Germinal center (tissue), 1 donor: ENCODE measurements at regions not wholly inside any gene's neighbourhood (a gene's known extent, or its start where the extent isn't known, plus 50 kb on each side); places are given as distances from the start of the nearest gene placed in this dataset.
"Not testable (repeated sequence)": the region's sequence is repeated elsewhere in the genome, so short reads cannot be mapped to it uniquely, and the experiment has no call there.

ENCODE experiments used
- DNase-seq: peaks from one replicate; pipeline ENCODE4 v3.0.0; 2012; ENCODE audit warnings: mixed read lengths, low spot score

DNA sequence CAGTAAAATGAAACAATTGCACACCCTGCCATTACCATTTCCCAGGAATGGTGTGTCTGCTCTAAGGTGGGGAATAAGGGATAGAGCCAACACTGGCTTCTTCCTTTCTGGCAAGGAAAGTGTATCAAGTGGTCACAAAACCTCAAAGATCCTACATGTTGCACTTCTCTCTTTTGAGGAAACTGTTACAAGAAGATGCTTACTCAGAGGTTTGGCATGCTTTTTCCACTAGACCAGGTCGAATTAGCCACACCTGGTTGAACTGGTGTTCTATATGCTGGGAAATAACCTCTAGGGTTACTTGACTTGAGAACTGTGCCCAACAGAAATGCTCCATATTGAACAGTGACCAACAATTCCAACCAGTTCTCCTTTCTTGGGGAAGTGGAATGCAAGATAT lies 102.9 kb downstream of the LRRN1 start:
- no peak for DNase-seq

DNA sequence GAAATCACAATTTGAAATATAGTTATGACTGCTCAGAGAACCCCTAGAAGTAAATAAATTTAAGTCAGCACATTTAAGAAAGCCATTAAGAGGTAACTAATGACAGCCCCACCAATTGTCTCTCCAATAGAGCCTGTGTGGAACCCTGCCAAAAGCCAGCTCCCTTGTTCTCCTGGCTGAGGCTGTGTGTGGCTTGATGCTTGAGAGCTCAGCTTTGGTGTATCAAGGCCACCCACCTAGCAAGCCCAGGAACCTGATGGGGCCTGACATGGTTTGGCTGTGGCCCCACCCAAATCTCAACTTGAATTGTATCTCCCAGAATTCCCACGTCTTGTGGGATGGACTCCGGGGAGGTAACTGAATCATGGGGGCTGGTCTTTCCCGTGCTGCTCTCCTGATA lies 106.9 kb downstream of the LRRN1 start:
- no peak for DNase-seq

DNA sequence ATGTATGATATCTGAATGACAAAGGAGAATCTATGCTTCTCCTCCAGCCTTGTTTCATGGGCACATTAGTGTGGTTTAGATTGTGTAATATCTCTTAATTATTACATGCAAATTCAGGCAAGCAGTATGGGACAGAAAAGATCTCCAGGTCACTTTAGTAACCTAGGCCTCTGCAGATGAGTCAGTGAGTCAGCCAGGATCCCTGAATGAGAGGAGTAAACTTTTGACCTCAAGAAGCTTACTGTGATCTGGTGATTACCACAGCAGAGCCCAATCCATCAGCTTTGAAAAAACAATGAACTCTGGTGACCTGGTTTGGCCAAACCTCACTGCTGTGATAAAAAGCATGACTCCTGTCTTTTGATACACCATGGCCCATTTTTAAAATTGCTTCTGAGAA lies 107.8 kb downstream of the LRRN1 start:
- DNase-seq = no peak

DNA sequence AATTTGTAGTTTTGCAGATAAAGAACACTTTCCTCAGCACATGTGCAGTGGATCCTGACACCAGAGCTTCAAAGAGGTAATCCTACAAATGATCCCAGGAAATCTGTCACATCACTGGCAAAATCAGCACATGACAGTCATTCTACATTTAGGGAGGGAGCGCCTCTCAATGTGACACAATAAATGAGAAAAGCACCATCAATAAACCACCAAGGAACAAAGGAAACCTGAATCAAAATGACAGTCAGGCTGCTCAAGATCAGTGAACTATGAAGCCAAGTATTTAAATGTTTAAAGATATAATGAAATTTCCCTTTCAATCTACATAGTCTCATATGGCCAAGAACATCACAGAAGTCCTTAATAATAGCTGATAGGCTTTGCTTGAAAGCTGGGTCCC lies 119.5 kb downstream of the LRRN1 start:
- DNase-seq = no peak

DNA sequence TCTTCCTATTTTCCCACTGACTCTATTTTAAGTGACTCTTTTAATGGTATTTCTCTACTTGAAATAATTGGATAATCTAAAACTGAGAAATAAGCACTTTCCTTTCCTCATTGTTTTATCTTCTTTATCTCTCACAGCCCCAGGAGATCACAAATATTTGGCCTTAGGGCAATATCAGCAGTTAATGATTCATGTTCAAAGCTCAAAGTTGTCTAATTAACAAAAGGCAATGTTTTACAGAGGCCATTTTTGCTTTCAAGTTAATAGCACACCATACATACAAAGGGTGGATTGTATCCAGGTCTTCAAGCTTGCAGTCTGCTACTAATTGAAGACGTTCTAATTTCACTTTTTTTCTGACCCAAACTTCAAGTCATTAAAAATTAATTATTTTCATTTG lies 120.1 kb downstream of the LRRN1 start:
- DNase-seq = no peak

DNA sequence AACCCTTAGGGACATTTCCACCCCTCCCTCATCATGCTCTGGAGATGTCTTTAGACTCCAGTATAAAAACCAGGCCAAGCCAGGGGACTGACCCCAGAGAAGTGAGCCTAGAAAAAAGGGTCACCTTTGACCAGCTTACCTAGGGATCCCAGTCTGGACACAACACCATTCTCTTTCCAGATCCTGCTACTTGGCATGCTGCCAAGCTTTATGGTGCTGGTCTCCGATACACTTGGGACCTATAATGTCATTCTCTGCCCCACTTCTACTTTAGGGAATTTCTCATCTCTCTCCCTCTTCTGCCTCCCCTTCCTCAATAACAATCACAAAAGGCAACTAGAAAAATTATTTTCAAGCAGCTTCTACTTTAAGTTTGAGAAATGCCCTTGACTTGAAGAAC lies 124.4 kb downstream of the LRRN1 start:
- no peak for DNase-seq

DNA sequence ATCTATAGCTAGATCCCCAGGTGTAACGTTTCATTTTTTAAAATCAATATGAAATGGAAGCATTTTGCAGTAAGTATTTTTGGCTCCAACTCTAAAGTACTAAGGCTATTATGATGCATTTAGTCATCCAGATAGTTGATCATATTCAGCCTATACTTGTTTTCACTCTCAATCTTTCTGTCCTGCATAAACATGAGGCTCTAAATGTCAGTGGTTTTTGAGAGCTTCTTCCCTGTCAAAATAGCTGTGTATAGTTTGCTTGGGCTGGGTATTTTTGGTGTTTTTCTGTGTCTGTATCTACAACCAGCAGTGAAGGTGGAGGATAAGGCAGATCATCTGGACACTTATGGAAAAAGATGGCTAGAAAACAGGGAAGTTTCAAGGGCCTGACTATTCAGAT lies 128.0 kb downstream of the LRRN1 start:
- DNase-seq = no peak

DNA sequence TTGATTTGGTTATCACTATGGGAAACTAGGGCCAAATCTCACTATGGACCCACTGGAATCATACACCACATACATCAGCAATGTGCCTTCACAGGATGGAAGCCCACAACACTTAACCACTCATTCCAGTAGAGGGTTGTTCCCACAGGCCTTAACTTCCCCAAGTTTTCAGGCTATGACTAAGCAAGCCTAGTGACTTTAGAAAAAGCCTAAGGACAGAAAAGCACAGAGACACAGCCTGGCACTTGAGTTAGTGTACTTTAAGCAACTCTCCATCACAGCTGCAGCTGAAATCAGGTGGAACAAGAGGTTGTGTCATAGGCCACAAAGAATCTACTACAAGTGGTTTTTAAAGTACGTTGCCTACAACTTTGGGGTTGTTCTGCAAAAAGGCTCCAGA lies 128.7 kb downstream of the LRRN1 start:
- DNase-seq = no peak

DNA sequence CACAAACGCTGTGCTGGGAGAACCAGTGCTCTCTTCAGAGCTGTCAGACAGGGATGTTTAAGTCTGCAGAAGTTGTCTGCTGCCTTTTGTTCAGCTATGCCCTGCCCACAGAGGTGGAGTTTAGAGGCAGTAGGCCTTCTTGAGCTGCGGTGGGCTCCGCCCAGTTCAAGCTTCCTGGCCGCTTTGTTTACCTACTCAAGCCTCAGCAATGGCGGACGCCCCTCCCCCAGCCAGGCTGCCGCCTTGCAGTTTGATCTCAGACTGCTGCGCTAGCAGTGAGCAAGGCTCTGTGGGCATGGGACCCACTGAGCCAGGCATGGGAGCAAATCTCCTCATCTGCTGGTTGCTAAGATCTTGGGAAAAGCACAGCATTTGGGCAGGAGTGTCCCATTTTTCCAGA lies 142.1 kb downstream of the LRRN1 start:
- not testable (repeated sequence) for DNase-seq

DNA sequence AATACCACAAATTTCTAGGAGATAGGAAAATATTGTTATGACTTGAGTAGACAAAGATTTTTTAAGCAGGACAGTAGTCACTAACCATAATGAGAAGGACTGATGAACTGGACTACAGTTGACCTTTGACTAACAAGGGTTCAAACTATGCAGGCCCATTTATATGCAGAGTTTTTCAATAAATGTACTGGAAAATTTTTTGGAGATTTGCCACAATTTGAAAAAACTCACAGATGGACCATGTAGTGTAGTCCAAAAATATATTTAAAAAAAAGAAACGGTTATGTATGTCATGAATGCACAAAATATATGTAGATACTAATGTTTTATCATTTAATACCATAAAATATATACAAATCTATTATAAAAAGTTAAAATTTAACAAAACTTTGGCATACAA lies 151.8 kb downstream of the LRRN1 start:
- no peak for DNase-seq

DNA sequence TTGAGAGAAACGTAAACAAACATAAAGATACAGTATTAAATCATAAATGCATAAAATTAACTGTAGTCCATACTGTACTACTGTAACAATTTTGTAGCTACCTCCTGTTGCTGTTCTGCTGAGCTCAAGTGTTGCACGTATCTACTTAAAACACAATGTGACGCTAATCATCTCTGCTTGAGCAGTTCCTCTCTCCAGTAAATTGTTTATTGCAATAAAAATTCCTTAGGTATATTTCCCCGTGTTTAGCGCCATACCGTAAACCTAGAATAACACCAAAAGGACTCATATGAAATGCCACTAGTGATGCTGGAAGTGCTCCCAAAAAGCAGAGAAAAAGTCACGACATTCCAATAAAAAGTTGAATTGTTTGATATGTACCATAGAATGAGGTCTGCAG lies 152.3 kb downstream of the LRRN1 start:
- DNase-seq = no peak

DNA sequence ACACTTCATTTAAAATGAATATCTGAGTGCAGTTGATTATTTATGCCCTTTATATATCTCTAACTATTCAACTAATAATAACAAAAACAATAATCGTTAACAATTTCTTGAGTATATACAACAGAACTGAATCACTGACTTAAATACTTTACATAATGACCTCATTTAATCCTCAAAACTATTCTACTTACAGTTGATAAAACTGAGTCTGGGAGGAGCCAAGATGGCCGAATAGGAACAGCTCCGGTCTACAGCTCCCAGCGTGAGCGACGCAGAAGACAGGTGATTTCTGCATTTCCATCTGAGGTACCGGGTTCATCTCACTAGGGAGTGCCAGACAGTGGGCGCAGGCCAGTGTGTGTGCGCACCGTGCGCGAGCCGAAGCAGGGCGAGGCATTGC lies 163.6 kb downstream of the LRRN1 start:
- not testable (repeated sequence) for DNase-seq

DNA sequence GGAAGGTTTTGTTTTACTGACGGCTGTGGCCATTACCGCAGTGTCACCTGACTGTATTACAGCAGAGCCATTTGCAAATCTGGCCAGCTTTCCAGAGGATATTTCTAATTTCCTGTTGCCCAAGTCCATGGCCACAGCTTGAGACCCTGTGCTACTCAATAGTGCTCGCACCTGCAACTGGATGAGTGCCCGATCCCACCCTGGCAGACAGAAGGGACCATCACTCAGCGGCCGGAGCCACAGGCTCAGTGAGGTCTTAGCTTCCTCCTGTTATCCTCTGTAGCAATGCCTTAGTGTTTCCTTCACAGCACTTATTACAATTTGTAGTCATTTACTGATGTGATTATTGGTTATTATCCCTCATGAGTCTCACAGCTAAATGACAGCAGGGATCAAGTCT lies 184.8 kb downstream of the LRRN1 start:
- no peak for DNase-seq

DNA sequence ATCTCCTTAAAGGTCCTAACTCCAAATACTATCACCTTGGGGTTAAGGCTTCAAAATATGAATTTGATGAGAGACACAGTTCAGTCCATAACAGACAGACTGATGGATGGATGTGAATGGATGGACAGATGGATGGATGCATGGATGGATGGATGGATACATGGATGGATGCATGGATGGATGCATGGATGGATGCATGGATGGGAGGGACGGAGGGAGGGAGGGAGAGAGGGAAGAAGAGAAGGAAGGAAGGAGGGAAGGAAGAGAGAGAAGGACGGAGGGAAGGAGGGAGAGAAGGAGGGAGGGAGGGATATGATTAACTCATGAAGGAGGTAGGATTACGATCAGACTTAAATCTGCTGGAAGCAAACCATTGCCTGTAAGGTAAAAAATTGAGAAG lies 192.4 kb downstream of the LRRN1 start:
- DNase-seq = no peak

DNA sequence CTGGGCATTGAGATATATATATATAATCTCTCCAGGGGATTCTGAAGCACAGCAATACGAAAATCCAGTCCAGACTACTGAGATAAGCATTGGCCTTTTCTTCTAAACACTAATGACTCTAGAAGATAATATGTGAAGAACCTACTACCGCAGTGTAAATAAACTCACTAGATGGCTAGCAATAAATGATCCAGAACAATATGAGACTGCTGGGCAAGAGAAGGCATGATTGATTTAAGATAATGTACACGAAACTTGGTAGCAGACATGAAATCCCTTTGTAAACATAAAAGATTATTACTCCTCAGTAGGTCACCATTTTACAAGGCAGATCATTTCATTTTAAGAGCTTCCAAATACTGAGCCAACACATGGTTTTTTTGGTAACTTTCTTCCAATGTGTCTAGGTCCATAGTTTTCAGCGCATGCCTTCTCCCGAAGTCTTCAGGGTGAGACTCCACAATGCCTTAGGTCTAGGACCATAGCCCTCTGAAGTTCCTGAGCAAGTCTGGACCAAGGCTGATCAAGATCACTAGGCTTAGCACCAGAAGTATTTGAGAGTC lies 193.2 kb downstream of the LRRN1 start:
- no peak for DNase-seq

DNA sequence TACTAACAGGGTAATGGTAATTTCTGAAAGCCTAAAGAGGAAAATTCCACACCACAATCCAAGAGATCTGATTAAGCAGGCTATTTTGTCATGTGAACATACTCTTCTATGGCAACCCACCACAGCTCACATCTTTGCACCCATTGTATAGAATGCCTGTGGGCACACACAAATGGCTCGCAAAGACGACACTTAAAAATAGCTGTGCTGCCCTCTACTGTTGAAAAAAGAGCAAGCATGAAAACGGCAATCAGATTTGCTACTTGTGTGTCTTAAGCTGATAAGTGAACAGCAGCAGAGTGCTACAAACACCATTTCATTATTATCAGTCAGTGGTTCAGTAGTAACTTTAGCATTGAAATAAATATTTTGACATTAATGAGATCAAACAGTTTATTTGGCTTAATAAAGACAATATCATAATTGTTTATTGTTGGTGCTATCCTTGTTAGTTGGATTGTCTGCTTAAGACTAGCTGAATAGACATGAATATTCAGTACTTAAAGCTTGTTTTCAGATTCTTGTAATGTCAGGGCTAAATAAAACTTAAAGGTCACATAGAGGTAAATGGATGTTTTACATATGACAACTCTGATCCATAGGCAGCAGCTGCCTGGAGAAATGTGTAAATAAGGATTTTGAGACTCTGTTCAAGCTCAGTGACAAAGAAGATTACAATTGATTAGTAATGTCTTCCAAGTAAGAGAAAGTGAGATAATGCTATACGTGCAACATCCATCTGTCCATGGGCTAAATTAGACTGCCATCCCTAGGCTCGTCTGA lies 199.1 kb downstream of the LRRN1 start:
- DNase-seq = peak; percentile 3

DNA sequence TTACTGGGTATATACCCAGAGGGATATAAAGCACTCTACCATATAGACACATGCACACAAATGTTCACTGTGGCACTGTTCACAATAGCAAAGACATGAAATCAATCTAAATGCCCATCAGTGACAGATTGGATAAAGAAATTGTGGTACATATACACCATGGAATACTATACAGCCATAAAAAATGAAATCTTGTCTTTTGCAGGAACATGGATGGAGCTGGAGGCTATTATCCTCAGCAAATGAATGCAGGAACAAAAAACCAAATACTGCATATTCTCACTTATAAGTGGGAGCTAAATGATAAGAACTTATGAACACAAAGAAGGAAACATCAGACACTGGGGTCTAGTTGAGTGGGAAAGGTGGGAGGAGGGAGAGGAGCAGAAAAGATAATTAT lies 200.1 kb downstream of the LRRN1 start:
- not testable (repeated sequence) for DNase-seq

DNA sequence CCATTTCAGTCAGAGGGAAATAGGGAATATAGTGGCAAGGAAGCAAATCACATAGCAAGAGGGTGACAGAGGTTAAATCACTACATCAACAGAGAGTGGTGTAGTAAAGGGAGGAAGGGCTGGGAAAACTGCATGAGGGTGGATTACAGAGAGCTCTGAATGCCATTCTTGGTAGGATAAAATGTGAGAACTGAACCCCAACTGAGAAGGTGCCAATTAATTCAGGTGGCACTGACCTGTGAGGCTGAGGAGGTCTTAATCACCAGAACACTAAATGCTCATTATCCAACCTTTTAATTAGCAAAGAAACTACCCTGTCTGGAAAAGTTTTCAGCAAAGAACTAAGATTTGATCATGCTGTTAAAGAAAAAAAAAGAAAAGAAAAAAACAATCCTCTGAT lies 202.7 kb downstream of the LRRN1 start:
- no peak for DNase-seq

DNA sequence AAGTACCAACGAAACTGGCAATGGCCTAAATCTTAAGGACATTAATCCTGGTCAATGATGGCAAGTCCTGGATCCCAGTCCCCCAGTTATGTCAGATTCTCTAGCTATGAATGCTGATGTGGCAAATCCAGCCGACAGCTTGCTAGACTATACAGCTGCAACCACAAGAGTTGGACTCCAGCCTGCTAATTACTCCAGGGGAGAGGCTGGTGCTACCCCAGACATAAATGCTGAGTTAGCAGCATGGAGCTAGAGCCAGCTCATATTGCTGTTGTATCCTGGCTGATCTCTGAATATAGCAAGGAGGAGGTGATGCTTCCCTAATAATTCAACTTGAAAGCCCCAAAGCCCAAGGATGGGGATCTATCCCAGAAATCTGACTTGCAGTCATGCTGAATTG lies 207.1 kb downstream of the LRRN1 start:
- DNase-seq = no peak

DNA sequence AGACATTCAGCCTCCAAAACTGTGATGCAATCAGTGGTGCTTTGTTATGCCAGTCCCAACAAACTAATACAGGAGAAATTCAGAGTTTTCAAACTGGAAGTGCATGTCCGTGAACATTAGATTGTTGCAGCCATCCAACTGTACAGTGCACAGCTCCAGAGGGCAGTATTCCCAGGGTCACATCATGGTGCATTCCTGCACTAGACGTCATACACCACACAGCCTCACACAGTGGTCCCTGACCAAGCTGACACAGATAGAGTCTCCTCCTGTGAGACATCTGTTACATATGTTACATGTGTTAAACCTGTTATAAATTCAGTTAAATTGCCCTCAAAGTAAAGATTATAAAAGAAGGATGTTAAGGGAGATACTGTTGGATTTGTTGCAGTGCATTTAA lies 209.0 kb downstream of the LRRN1 start:
- no peak for DNase-seq

DNA sequence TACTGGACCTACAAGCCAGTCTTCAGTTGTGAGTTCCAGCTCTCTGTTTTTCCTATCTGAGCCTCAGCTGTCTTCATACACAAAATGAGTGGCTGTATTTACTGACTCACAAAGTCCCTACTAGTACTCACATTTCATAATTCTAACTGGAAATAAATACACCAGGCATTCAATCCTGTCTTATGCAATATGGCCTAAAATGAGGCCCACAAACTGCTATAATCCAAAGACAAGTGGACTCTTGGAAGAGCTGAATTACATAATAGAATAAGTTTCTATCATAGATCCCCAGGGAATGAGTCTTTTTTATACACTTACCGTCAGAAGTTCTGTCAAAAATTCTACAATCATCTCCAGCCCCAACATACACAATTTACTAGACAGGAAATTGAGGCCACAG lies 211.9 kb downstream of the LRRN1 start:
- DNase-seq = no peak

DNA sequence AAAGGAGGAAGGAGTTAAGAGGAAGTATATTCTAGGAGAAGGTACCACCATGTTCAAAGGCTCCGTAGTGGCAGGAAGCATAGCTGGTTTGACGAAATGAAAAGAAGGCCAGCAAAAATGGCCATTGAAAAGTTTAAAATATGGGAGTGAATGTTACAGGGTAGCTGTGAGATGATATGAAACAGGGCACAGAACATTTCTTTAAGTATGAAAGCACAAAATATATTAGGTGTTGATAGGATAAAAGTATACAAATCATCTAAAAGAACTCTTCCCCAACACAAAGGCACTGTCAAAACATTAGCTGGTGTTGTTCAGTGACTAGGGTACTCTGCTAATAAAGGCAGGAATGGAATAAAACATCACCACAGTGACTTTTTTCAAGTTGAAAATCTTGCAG lies 216.2 kb downstream of the LRRN1 start:
- no peak for DNase-seq

DNA sequence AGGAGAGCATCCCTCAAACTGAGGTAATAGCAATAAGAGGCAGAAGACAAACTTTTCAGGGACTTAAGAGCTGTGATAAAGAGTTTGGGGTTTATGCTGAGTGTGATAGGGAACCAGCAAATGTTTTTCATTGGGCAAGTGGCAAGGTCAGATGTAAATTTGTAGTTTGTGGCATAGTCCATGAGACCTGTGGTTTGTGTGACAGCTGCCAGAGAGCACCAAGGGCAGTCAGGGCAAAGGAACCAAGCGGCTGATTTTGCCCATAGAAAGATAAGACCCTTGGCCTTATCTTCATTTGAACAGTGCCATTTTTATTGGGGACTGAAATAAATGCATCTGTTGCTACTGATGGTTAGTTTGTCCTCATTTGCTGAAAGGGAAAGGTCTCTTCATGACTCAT lies 220.3 kb downstream of the LRRN1 start:
- no peak for DNase-seq

DNA sequence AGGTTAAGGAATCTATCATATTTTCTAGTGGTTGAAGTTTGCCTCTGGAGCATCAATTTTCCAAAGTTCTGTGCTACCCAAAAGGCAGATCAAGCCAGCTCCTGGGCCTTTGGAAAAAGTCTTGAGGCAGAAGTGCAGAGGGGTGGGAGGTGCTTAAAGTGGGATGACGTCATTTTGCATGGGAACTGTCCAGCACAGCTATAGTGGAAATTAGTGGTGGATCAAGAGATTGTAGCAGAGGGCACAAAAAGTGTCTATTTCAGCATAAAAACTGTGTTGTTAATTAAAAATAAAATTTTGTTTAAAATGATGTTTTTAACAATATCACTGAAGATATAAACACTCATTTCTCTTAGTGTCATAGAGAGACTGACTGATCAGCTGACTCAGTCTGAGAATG lies 221.9 kb downstream of the LRRN1 start:
- no peak for DNase-seq
